Spleen (tissue), 11 donors: ENCODE measurements at regions not wholly inside any gene's neighbourhood (a gene's known extent, or its start where the extent isn't known, plus 50 kb on each side); places are given as distances from the start of the nearest gene placed in this dataset.

Source experiments
- DNase-seq: peaks from one replicate; pipeline ENCODE4 v3.0.0-alpha.2; 2020
- H3K27ac ChIP-seq, 8 donors: fragments of 200-600 bp; sonication (generic) in 7 of 8; 1 replicate in 4 of 8; 2 replicates in 4 of 8; pipeline versions ENCODE4 v1.5.0 to v1.8.0; 2016 to 2021; ENCODE audit warnings: inconsistent platforms in 4 of 8, mild to moderate bottlenecking in 4 of 8, moderate library complexity in 1 of 8
- H3K27me3 ChIP-seq, 7 donors: fragments of 200-600 bp; sonication (generic) in 6 of 7; replicated peaks in 1 of 7; 1 replicate in 4 of 7; 2 replicates in 3 of 7; pipeline versions ENCODE4 v1.5.0 to v1.8.0; 2016 to 2021; ENCODE audit warnings: inconsistent platforms in 3 of 7, mild to moderate bottlenecking in 1 of 7
- H3K36me3 ChIP-seq, 6 donors: fragments of 200-600 bp; sonication (generic) in 5 of 6; 1 replicate in 4 of 6; 2 replicates in 2 of 6; pipeline versions ENCODE4 v1.5.0 to v1.8.0; 2016 to 2021; ENCODE audit warnings: inconsistent platforms in 2 of 6
- H3K4me1 ChIP-seq, 6 donors: fragments of 200-600 bp; sonication (generic) in 5 of 6; 1 replicate in 3 of 6; 2 replicates in 3 of 6; pipeline versions ENCODE4 v1.5.0 to v1.8.0; 2016 to 2021; ENCODE audit warnings: inconsistent platforms in 3 of 6
- H3K4me3 ChIP-seq, 8 donors: fragments of 200-600 bp; sonication (generic) in 7 of 8; 1 replicate in 4 of 8; 2 replicates in 4 of 8; pipeline versions ENCODE4 v1.5.0 to v1.8.0; 2016 to 2021; ENCODE audit warnings: inconsistent platforms in 4 of 8, mild to moderate bottlenecking in 4 of 8, moderate library complexity in 2 of 8
- H3K9me3 ChIP-seq, 8 donors: fragments of 200-600 bp; sonication (generic) in 7 of 8; 1 replicate in 4 of 8; 2 replicates in 4 of 8; pipeline versions ENCODE4 v1.5.0 to v1.8.0; 2016 to 2021; ENCODE audit warnings: inconsistent platforms in 4 of 8
- CTCF ChIP-seq, 11 experiments: fragments of 200-600 bp in 7 of 11; fragments of 450-650 bp in 4 of 11; sonication (generic) in 4 of 11; IDR thresholded peaks in 8 of 11; conservative IDR thresholded peaks in 3 of 11; 1 replicate in 7 of 11; 2 replicates in 4 of 11; pipeline versions ENCODE4 v1.4.0 to v1.8.0; 2016 to 2021; ENCODE audit warnings: antibody characterized with exemption in 11 of 11, inconsistent platforms in 4 of 11, mild to moderate bottlenecking in 1 of 11
- POLR2A ChIP-seq, 3 donors: fragments of 450-650 bp; IDR thresholded peaks; one replicate each; pipeline ENCODE4 v1.5.1; 2017; ENCODE audit warnings: antibody characterized with exemption in 3 of 3, mild to moderate bottlenecking in 1 of 3
- POLR2AphosphoS5 ChIP-seq, 3 donors: sonication (generic); formaldehyde crosslinking; IDR thresholded peaks; one replicate each; pipeline ENCODE4 v1.5.1; 2017; ENCODE audit warnings: antibody characterized with exemption in 3 of 3
- WGBS, 5 donors: extraction: QIAGEN DNeasy Blood & Tissue Kit in 3 of 5; methylation state at CpG; one replicate each; pipeline versions ENCODE4 v1.1.5 to v1.1.7; 2013 to 2018; 5-methylcytosine and 5-hydroxymethylcytosine counted together
- intact Hi-C: fragments of 100-400 bp; cut with DNase I; formaldehyde crosslinking; loops from one replicate; pipeline ENCODE4 v1.15.0; 2023; ENCODE audit warnings: low total_unique reads
- donor health status: healthy with polysubstance abuse.
- donor health status: DM: no; HTN: no; CAD: no; lungs with moderate emphysema.
- donor health status: DM: no; HTN: no; CAD: no.
- donor health status: Bipolar disorder and iron deficiency.
- donor health status: healthy.
- donor health status: DM: no; HTN: no; CAD: no.
- donor health status: DM: yes; HTN: yes; CAD: no.

- Histone ChIP-seq H3K36me3 (no peaks in the 10 kb centered on the region), H3K27me3 (no peaks in the 10 kb centered on the region), H3K9me3 (no peaks in the 10 kb centered on the region), H3K27ac (no peak overlapping the region), H3K4me1 (no peaks in the 10 kb centered on the region), H3K4me3 (no peak overlapping the region)
- intact Hi-C loops = no loop called here
- TF ChIP-seq POLR2A (IDR thresholded peaks at IDR 0.05) = no peak
- no peak for TF ChIP-seq POLR2AphosphoS5 (IDR thresholded peaks at IDR 0.05)
- TF ChIP-seq CTCF (IDR thresholded peaks at IDR 0.05 in 8 of 11, conservative IDR thresholded peaks at IDR 0.05 in 3 of 11) = no peak
- no peak for DNase-seq
- WGBS, 5 donors = 69 to 84% (median 79%) methylated on average over 6 of the region's 6 CpGs
Observed at GRCh38 chr14:97468220-97468619, 671.0 kb downstream of the VRK1 start.

GRCh38 chr14:97477353-97477752 lies 680.2 kb downstream of the VRK1 start:
- Histone ChIP-seq H3K4me3 (no peak overlapping the region), H3K9me3 (no peaks in the 10 kb centered on the region), H3K36me3 (no peaks in the 10 kb centered on the region), H3K27ac (no peak overlapping the region), H3K4me1 (no peaks in the 10 kb centered on the region), H3K27me3 (no peaks in the 10 kb centered on the region)
- WGBS, 5 donors = 58 to 69% (median 66%) methylated on average over 4 of the region's 4 CpGs
- intact Hi-C loops = no loop called here
- TF ChIP-seq POLR2A (IDR thresholded peaks at IDR 0.05) = no peak
- no peak for TF ChIP-seq POLR2AphosphoS5 (IDR thresholded peaks at IDR 0.05)
- TF ChIP-seq CTCF (IDR thresholded peaks at IDR 0.05 in 8 of 11, conservative IDR thresholded peaks at IDR 0.05 in 3 of 11) = no peak
- no peak for DNase-seq

- 74 to 89% (median 79%) methylated on average over 10 of the region's 10 CpGs for WGBS, 5 donors
- no peak overlapping the region for H3K27ac ChIP-seq
- no peak for DNase-seq
- no peaks in the 10 kb centered on the region for H3K4me1 ChIP-seq
- intact Hi-C loops = no loop called here
- H3K9me3 ChIP-seq = no peaks in the 10 kb centered on the region
- H3K4me3 ChIP-seq = no peak overlapping the region
- TF ChIP-seq POLR2A (IDR thresholded peaks at IDR 0.05) (no peak), POLR2AphosphoS5 (IDR thresholded peaks at IDR 0.05) (no peak), CTCF (IDR thresholded peaks at IDR 0.05 in 8 of 11, conservative IDR thresholded peaks at IDR 0.05 in 3 of 11) (no peak)
- no peaks in the 10 kb centered on the region for H3K27me3 ChIP-seq
- no peaks in the 10 kb centered on the region for H3K36me3 ChIP-seq
Observed at GRCh38 chr14:97485201-97485600, 688.0 kb downstream of the VRK1 start.

GRCh38 chr14:97486601-97487120 lies 689.5 kb downstream of the VRK1 start:
- no peak for TF ChIP-seq POLR2AphosphoS5 (IDR thresholded peaks at IDR 0.05)
- no peak for TF ChIP-seq POLR2A (IDR thresholded peaks at IDR 0.05)
- TF ChIP-seq CTCF (IDR thresholded peaks at IDR 0.05 in 8 of 11, conservative IDR thresholded peaks at IDR 0.05 in 3 of 11) = no peak
- no peaks in the 10 kb centered on the region for H3K9me3 ChIP-seq
- WGBS, 5 donors = 83 to 90% (median 86%) methylated on average over 13 of the region's 13 CpGs

More at GRCh38 chr14:97486601-97487120, 689.5 kb downstream of the VRK1 start:
- Histone ChIP-seq H3K4me1 (no peaks in the 10 kb centered on the region), H3K4me3 (no peak overlapping the region), H3K27ac (no peak overlapping the region), H3K36me3 (no peaks in the 10 kb centered on the region), H3K27me3 (no peaks in the 10 kb centered on the region)
- intact Hi-C loops = no loop called here
- no peak for DNase-seq
